ENCODE measurements at regions not wholly inside any gene's neighbourhood (a gene's known extent, or its start where the extent isn't known, plus 50 kb on each side); places are given as distances from the start of the nearest gene placed in this dataset.

DNA sequence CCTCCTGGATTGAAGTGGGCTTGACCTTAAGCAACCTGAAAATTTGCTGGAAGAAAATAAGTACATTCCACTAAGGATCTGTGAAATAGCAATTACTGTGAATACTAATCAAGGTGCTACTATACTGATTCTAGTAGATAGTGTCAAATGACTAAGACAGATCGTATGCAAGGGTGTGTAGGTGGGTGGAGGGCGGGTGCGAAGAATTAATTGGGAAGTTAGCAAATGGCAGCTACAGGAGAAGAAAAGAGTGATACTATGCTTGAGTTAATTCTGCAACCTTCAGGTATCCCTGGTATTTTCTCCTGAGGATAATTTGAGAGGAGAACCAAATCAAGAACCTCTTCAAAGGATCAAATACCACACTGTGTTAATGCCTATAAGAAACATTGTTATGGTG, 501.9 kb downstream of the INHBA start:
- H3K27me3 ChIP-seq (ENCODE audit: control insufficient read depth, insufficient read depth, low read length): no peaks in the 10 kb centered on the region
- H3K4me3 ChIP-seq (ENCODE audit: low read depth, low read length): no peak overlapping the region
- H3K36me3 ChIP-seq (ENCODE audit: control insufficient read depth, insufficient read depth, low read length): no peaks in the 10 kb centered on the region
- no peak overlapping the region for H3K9ac ChIP-seq (ENCODE audit: low read depth, low read length)
- H3K4me1 ChIP-seq (ENCODE audit: control insufficient read depth, insufficient read depth, low read length): no peaks in the 10 kb centered on the region
- no peaks in the 10 kb centered on the region for H3K9me3 ChIP-seq (ENCODE audit: control insufficient read depth, insufficient read depth, low read length)

DNA sequence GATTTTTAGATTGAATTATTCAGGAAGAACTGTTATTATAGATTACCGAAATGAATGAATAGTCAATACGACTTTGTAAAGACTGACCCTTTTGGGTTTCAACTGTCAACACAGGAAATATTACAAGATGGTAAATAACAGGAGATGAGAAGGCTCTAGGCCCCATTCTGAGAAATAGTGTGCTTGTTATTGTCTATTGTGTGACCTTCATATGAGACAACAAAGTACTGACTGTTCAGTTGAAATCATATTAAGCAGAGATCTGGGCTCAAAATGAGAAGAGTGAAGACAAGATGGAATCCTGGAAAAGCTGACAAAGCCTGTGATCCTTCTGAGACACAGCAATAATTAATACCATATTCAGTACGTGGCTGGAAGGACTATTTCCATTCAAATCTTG, 503.8 kb downstream of the INHBA start:
- no peaks in the 10 kb centered on the region for H3K9me3 ChIP-seq (ENCODE audit: control insufficient read depth, insufficient read depth, low read length)
- no peaks in the 10 kb centered on the region for H3K36me3 ChIP-seq (ENCODE audit: control insufficient read depth, insufficient read depth, low read length)
- no peak overlapping the region for H3K4me3 ChIP-seq (ENCODE audit: low read depth, low read length)
- no peaks in the 10 kb centered on the region for H3K27me3 ChIP-seq (ENCODE audit: control insufficient read depth, insufficient read depth, low read length)
- no peaks in the 10 kb centered on the region for H3K4me1 ChIP-seq (ENCODE audit: control insufficient read depth, insufficient read depth, low read length)
- H3K9ac ChIP-seq (ENCODE audit: low read depth, low read length): no peak overlapping the region

DNA sequence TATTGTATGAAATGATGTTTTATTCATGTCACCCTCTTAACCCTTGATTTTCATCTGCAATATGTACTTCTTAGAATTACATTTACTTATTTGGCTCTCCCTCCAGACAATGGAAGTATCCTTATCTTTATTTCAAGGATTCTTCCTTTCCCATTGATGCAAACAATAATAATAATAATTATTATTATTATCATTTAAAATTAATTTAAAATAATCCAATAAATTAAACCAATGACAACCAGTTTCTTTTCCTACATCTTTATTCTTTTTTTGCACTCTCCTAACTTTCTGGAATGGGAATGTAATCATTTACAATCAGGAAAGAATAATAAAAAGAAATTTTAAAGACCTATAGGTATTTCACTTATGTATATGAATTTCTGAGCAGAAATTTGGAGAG, 504.4 kb downstream of the INHBA start:
- Histone ChIP-seq H3K36me3 (ENCODE audit: control insufficient read depth, insufficient read depth, low read length) (no peaks in the 10 kb centered on the region), H3K27me3 (ENCODE audit: control insufficient read depth, insufficient read depth, low read length) (no peaks in the 10 kb centered on the region), H3K4me3 (ENCODE audit: low read depth, low read length) (no peak overlapping the region), H3K9me3 (ENCODE audit: control insufficient read depth, insufficient read depth, low read length) (no peaks in the 10 kb centered on the region), H3K4me1 (ENCODE audit: control insufficient read depth, insufficient read depth, low read length) (no peaks in the 10 kb centered on the region), H3K9ac (ENCODE audit: low read depth, low read length) (no peak overlapping the region)

DNA sequence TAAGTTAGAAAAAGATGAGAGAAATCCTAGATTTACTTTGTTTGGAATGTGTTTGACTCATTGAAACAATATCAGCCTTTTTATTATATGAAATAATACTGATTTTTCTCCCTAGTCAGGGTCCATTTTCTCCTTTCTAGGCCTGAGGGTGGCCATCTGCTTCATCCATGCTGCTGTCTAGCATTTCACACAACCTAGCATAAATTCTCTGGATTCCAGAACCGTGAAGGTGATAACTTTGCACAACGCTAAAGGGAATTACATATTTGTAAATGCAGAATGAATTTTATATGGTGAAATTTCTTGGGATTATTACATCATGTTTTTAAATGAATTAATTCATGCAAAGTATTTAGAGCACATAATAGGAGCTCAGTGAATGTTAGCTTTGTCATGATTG, 505.1 kb downstream of the INHBA start:
- no peaks in the 10 kb centered on the region for H3K9me3 ChIP-seq (ENCODE audit: control insufficient read depth, insufficient read depth, low read length)

DNA sequence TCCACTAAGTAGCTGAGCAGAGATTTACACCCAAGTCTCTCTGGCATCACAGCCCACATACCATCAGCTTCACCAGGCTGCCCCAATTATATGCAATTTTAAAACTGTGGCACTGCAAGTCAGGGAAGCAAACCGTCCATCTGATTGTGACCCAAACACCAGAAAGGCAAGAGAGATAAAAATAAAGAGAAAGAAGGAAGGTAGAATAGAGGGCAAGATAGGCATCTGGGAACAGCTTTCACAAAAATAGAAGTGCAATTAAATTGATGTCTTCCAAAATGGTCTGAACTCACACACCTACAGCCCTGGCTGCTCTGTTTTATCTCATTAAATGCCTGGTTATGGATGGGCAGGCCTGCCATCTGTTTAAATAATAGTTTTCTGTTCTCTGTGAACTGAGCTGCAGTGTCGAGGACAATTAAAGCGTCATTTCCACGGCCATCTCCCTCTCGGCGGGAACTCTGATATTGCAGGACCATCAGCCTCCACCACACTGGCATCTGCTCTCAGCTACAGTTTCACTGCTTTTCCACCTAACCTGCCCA, 509.1 kb downstream of the INHBA start:
- no peaks in the 10 kb centered on the region for H3K36me3 ChIP-seq (ENCODE audit: control insufficient read depth, insufficient read depth, low read length)
- no peaks in the 10 kb centered on the region for H3K4me1 ChIP-seq (ENCODE audit: control insufficient read depth, insufficient read depth, low read length)
- H3K9ac ChIP-seq (ENCODE audit: low read depth, low read length): no peak overlapping the region
- H3K4me3 ChIP-seq (ENCODE audit: low read depth, low read length): no peak overlapping the region
- H3K27me3 ChIP-seq (ENCODE audit: control insufficient read depth, insufficient read depth, low read length): no peaks in the 10 kb centered on the region
- H3K9me3 ChIP-seq (ENCODE audit: control insufficient read depth, insufficient read depth, low read length): no peaks in the 10 kb centered on the region

More for the DNA sequence above, 505.1 kb downstream of the INHBA start:
- H3K4me3 ChIP-seq (ENCODE audit: low read depth, low read length): no peak overlapping the region
- no peaks in the 10 kb centered on the region for H3K27me3 ChIP-seq (ENCODE audit: control insufficient read depth, insufficient read depth, low read length)
- no peaks in the 10 kb centered on the region for H3K36me3 ChIP-seq (ENCODE audit: control insufficient read depth, insufficient read depth, low read length)
- no peaks in the 10 kb centered on the region for H3K4me1 ChIP-seq (ENCODE audit: control insufficient read depth, insufficient read depth, low read length)
- no peak overlapping the region for H3K9ac ChIP-seq (ENCODE audit: low read depth, low read length)

DNA sequence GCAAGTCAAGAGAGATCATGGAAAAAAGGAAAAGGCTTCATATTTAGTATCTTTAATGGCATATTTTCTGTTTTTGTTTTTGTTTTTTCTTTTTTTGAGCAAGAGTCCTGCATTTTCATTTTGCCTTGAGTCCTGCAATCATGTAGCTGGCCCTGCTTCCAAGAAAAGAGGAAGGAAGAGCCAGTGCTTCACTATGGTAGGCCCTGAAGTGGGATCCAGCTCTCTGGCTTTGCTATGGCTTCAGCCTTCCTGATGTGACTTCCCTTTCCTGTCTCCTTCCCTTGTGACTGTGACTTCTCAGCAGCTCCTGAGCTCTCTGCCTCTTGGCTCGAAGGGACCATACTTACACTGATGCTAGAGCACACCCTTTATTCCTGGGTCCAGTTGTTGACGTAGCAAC, 512.3 kb downstream of the INHBA start:
- Histone ChIP-seq H3K4me1 (ENCODE audit: control insufficient read depth, insufficient read depth, low read length) (no peaks in the 10 kb centered on the region), H3K36me3 (ENCODE audit: control insufficient read depth, insufficient read depth, low read length) (no peaks in the 10 kb centered on the region), H3K9ac (ENCODE audit: low read depth, low read length) (no peak overlapping the region), H3K9me3 (ENCODE audit: control insufficient read depth, insufficient read depth, low read length) (no peaks in the 10 kb centered on the region), H3K4me3 (ENCODE audit: low read depth, low read length) (no peak overlapping the region), H3K27me3 (ENCODE audit: control insufficient read depth, insufficient read depth, low read length) (no peaks in the 10 kb centered on the region)

DNA sequence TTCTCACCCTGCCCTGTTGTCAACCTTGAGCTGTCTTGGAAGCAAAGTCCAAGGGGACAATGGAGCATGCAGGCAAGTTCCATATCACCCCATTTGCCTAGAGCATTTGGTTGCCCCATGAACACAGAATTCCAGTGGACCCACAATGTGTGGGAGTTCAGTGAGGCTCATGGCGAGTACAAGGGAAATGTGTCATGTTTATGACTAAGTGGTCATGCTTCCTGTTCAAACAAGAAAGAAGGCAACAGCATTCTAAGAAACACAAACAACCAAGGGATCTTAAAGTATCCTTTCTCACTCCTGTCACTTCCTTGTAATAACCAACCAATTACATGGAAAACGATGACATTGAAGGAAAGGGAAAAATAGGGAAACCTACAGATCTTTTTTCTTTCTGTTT, 513.0 kb downstream of the INHBA start:
- no peak overlapping the region for H3K4me3 ChIP-seq (ENCODE audit: low read depth, low read length)
- H3K9ac ChIP-seq (ENCODE audit: low read depth, low read length): no peak overlapping the region
- no peaks in the 10 kb centered on the region for H3K36me3 ChIP-seq (ENCODE audit: control insufficient read depth, insufficient read depth, low read length)
- no peaks in the 10 kb centered on the region for H3K27me3 ChIP-seq (ENCODE audit: control insufficient read depth, insufficient read depth, low read length)
- no peaks in the 10 kb centered on the region for H3K4me1 ChIP-seq (ENCODE audit: control insufficient read depth, insufficient read depth, low read length)
- no peaks in the 10 kb centered on the region for H3K9me3 ChIP-seq (ENCODE audit: control insufficient read depth, insufficient read depth, low read length)

DNA sequence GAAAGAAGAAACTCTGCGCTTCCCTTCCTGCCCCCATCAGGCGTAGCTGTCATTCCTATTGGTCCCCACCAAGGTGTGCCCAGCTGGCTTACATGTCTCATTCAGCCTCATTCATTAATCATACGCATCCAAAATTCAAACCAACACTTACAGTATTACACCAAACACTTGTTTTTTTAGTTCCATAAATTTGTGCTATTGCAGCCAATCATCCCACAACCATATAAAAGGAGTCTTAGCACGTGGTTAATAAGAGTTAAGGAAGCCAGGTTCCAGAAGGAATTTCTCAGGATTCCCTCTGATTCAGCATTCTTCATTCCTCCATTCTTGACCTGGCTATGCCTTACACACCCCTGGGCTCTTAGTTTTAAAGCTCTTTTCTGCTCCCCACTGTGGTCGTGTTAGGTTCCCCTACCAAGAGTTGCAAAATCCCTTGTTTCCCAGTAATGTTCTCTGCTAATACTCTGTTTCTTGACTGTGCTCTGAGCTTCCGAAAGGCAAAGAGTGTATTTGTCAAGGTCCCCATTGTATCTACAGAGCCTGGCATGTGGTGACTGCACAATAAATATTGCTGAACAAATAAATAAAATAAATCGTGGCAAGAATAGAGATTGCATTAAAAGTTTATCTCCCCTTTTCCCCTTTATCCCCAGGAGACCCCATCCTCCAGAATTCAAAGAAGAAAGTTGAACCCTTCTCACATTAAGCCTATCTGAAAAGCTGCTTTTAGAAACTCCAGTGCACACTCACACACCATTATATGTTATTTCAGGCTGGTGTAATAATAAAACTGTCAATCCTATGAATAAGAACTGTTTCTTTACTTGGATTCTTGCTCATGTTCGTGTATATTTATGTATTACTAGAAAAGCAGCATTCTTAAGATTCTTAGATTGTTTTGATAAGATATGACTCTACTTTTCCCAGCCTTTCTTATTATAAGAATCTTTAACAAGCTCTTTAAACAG, 514.4 kb downstream of the INHBA start:
- no peak overlapping the region for H3K4me3 ChIP-seq (ENCODE audit: low read depth, low read length)
- H3K27me3 ChIP-seq (ENCODE audit: control insufficient read depth, insufficient read depth, low read length): no peaks in the 10 kb centered on the region
- H3K9ac ChIP-seq (ENCODE audit: low read depth, low read length): no peak overlapping the region
- H3K36me3 ChIP-seq (ENCODE audit: control insufficient read depth, insufficient read depth, low read length): no peaks in the 10 kb centered on the region
- no peaks in the 10 kb centered on the region for H3K4me1 ChIP-seq (ENCODE audit: control insufficient read depth, insufficient read depth, low read length)
- H3K9me3 ChIP-seq (ENCODE audit: control insufficient read depth, insufficient read depth, low read length): no peaks in the 10 kb centered on the region

DNA sequence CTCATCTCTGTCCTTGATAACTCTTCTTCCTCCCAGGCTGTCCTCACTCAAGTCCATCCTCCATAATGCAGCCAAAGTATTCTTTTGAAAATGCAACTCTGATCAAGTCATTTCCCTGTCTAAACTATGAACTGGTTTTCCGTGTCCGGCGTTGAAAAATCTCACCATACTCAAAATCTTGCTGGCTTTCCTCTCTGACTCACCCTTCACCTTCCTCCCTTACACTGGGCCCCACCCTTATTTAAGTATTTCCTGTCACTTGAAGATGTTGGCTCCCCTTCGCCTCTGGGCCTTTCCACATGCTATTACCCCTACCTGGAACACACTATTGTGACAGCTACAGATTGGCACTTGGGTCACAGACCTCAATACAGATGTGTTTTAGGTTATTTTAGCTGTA, 515.6 kb downstream of the INHBA start:
- Histone ChIP-seq H3K4me3 (ENCODE audit: low read depth, low read length) (no peak overlapping the region), H3K9me3 (ENCODE audit: control insufficient read depth, insufficient read depth, low read length) (no peaks in the 10 kb centered on the region), H3K4me1 (ENCODE audit: control insufficient read depth, insufficient read depth, low read length) (no peaks in the 10 kb centered on the region), H3K27me3 (ENCODE audit: control insufficient read depth, insufficient read depth, low read length) (no peaks in the 10 kb centered on the region), H3K36me3 (ENCODE audit: control insufficient read depth, insufficient read depth, low read length) (no peaks in the 10 kb centered on the region), H3K9ac (ENCODE audit: low read depth, low read length) (no peak overlapping the region)

DNA sequence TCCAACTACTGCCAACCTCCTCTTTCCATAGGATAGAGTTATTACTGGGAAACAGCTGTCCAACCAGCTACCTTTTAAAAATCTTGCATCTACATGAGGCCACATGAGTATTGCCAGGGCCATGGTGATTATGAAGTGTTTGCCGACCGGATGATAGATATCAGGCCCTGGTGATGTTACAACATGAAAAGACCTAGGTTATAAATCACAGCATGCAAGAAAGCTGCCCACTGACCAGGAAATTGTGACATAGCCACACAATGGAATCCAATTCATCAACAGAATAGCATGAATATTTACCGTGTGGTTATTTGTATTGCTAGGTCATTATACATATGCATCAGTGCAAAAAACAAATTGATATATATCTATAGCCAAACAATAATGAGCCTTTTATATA, 517.0 kb downstream of the INHBA start:
- H3K36me3 ChIP-seq (ENCODE audit: control insufficient read depth, insufficient read depth, low read length): no peaks in the 10 kb centered on the region
- H3K9ac ChIP-seq (ENCODE audit: low read depth, low read length): no peak overlapping the region
- H3K4me3 ChIP-seq (ENCODE audit: low read depth, low read length): no peak overlapping the region
- H3K27me3 ChIP-seq (ENCODE audit: control insufficient read depth, insufficient read depth, low read length): no peaks in the 10 kb centered on the region
- H3K4me1 ChIP-seq (ENCODE audit: control insufficient read depth, insufficient read depth, low read length): no peaks in the 10 kb centered on the region
- H3K9me3 ChIP-seq (ENCODE audit: control insufficient read depth, insufficient read depth, low read length): no peaks in the 10 kb centered on the region

DNA sequence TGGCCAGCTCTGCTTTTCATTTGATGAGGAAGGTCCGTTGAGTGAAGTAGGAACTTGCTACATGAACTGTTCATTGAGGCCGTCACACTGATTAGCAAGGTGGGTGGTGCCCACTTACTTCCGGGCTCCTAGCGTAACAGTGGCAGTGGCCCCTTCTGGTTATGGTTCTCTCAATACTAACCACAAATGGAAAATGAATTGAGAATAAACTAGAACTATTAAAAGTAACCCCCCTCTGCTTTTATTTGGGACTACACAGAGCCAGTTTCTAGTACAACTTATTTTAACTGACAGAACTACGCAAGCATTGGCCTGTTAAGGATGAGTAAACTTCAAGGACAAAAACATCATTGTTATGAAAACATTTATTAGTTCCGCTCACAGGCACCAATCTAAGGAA, 519.1 kb downstream of the INHBA start:
- no peaks in the 10 kb centered on the region for H3K36me3 ChIP-seq (ENCODE audit: control insufficient read depth, insufficient read depth, low read length)
- H3K9ac ChIP-seq (ENCODE audit: low read depth, low read length): no peak overlapping the region
- no peaks in the 10 kb centered on the region for H3K9me3 ChIP-seq (ENCODE audit: control insufficient read depth, insufficient read depth, low read length)
- no peaks in the 10 kb centered on the region for H3K27me3 ChIP-seq (ENCODE audit: control insufficient read depth, insufficient read depth, low read length)
- H3K4me3 ChIP-seq (ENCODE audit: low read depth, low read length): no peak overlapping the region
- no peaks in the 10 kb centered on the region for H3K4me1 ChIP-seq (ENCODE audit: control insufficient read depth, insufficient read depth, low read length)

DNA sequence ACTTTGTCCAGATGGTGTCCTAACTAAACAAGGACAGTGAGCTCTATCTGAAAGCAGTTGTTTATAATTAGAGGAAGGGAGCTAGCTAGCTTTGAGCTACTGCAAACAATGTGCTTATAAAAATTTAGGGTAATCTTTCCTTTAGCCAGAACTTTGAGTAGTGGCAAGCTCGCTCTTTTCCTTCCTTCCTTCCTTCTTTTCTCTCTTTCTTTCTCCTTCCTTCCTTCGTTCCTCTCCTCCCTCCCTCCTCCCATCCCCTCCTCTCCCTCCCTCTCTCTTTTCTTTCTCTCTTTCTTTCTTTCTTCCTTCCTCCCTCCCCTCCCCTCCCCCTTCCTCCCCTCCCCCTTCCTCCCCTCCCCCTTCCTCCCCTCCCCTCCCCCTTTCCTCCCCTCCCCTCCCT, 520.1 kb downstream of the INHBA start:
- H3K4me1 ChIP-seq (ENCODE audit: control insufficient read depth, insufficient read depth, low read length): peaks cover 3% of the 10 kb centered on the region
- H3K9me3 ChIP-seq (ENCODE audit: control insufficient read depth, insufficient read depth, low read length): no peaks in the 10 kb centered on the region

More for the DNA sequence above, 520.1 kb downstream of the INHBA start:
- H3K27me3 ChIP-seq (ENCODE audit: control insufficient read depth, insufficient read depth, low read length): no peaks in the 10 kb centered on the region
- no peak overlapping the region for H3K9ac ChIP-seq (ENCODE audit: low read depth, low read length)
- H3K4me3 ChIP-seq (ENCODE audit: low read depth, low read length): no peak overlapping the region
- no peaks in the 10 kb centered on the region for H3K36me3 ChIP-seq (ENCODE audit: control insufficient read depth, insufficient read depth, low read length)
